ENCODE measurements at regions not wholly inside any gene's neighbourhood (a gene's known extent, or its start where the extent isn't known, plus 50 kb on each side); places are given as distances from the start of the nearest gene placed in this dataset.

DNA sequence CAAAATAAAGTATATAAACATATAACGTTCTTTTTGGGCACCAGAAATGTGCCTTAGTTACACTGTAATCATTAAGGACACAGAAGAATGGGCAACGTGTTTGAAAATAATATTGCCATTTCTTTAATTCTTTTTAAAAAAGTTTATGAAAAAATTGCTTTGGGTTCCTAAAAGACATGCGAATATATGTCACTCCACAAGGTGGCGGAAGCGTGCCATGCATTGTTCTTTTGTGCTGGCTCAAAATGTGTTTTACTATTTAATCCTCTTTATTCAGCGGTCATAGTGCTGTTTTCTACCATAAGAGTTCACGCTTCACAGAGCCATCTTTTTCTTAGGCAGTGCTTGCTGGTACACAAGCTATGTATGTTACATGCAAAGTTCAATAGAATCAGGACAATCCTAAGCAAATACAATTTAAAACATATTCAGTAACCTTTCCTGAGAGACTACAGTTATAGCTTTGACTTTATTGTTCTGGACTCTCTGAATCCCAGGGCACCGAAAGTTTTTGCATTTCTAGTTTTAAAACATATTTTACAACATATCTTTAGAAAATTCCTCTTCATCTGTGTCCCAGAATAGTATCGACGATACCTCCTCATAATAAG lies 147.8 kb upstream of the ERBB4 start:
- peak; percentile 44 for DNase-seq

GRCh38 chr2:212683346-212684097 lies 144.9 kb upstream of the ERBB4 start:
- DNase-seq: no peak

- DNase-seq: no peak
Observed at GRCh38 chr2:212682937-212683336, 144.3 kb upstream of the ERBB4 start.

GRCh38 chr2:212677466-212677865 lies 138.9 kb upstream of the ERBB4 start:
- DNase-seq: no peak

DNA sequence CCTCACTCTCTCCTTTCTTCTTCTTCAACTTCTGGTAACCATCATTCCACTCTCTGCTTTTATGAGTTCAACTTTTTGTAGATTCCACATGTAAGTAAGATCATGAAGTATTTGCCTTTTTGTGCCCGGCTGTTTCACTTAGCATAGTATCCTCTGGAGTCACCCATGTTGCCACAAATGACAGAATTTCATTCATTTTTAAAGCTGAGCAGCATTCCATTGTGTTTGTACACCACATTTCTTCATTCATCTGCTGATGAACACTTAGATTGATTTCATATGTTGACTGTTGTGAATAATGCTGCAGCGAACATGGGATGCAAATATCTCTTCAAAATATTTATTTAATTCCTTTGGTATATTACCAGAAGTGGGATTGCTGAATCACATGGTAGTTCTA lies 133.6 kb upstream of the ERBB4 start:
- no peak for DNase-seq

GRCh38 chr2:212669761-212670160 lies 131.2 kb upstream of the ERBB4 start:
- DNase-seq: no peak

DNA sequence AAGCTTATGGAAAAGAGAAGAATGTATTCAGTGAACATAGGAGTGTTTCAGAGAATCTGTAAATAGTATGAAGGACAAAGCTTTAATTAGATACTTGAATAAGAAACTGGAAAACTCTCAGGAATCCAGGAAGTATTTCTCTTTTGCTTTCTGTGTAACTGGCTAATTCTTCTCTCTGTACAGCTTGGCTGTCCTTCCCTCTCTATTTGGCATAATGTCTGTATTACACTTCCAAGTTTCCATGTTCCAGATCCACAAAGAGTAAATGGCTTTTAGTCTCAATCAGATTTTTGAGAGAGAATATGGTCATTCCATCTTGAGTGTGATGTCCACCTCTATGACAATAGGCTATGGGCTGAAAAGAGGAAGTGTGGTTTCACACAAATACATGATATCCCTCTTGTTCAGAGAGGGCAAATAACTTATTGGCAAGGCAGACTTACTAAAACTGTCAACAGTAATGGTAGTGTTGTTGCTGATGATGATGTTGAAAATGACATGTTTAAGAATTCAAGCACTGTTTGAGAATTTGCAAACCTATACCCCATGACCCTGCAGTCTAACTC lies 129.2 kb upstream of the ERBB4 start:
- no peak for DNase-seq

DNA sequence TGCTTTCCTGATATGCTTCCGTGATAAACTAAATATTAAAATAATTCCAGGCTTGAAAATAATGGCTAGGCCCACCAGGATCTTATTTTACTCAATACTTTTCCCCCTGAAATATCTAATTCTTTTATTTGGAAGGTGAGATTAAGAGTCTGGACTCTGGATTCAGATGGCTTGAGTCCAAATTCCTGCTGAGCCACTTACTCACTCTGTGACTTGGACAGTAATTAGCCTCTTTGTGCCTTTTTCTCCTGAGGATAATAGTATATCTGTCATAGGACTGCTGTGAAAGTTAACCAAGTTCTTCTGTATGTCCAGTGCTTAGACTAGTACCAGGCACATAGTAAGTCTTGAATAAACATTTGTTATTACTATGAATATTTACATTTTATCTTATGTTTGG lies 127.3 kb upstream of the ERBB4 start:
- DNase-seq: no peak

GRCh38 chr2:212659441-212659840 lies 120.8 kb upstream of the ERBB4 start:
- no peak for DNase-seq

DNA sequence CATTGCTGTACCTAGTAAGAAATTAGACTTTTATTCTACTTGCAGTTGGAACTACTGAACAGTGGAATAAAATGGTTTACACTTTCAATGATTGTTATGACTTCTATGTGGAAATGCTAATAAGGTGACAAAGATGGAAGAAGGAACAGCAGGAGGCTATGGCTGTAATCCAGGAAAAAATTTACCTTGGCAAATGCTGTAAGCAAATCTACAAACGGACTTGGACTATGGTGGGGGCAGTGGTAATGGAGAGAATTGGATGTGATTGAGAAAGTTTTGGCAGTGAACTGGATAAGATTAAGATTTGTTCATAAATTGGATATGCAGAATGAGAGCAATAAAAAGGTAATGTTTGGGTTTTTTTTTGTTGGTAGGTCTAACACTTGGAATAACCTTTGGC lies 111.0 kb upstream of the ERBB4 start:
- no peak for DNase-seq

GRCh38 chr2:212646698-212647366 lies 108.2 kb upstream of the ERBB4 start:
- no peak for DNase-seq

- no peak for DNase-seq
Observed at GRCh38 chr2:212644195-212644837, 105.7 kb upstream of the ERBB4 start.

GRCh38 chr2:212640428-212640827 lies 101.8 kb upstream of the ERBB4 start:
- DNase-seq: no peak

DNA sequence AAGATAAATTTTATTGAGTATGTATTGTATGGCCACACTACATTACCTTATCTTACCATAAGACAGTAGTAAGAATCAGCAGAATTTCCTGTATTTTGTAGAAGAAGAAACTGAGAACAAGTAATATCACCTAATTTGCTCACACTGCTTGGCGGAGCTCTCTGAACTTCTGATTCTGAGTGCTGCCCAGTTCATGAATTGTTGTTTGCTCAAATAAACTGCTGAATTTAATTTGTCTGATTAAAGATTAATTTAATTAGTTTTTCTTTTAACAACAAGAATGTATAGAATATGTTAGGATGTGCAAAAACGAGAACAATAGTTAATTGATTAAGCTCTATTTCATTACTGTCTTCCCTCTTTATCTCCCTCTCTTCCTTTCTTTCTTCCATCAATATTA lies 100.1 kb upstream of the ERBB4 start:
- no peak for DNase-seq

- DNase-seq: no peak
Observed at GRCh38 chr2:212628586-212628985, 90.0 kb upstream of the ERBB4 start.

DNA sequence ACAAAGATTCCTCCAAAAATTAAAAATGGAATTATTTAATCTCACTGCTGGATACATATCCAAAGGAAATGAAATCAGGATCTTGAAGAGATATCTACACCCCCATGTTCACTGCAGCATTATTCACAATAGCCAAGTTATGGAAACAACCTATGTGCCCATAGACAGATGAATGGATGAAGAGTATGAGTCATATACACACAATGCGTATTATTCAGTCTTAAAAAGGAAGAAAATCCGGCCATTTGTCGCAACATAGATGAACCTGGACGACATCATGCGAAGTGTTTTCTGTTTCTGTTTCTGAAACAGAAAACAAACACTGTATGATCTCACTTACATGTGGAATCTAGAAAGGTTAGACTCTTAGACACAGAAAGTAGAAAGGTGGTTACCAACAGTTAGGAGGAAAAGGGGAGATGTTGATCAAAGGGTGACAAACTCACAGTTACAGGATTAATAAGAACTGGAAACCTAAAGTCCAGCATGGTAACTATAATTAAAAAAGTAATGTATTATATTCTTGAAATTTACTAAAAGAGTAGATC lies 87.8 kb upstream of the ERBB4 start:
- no peak for DNase-seq

DNA sequence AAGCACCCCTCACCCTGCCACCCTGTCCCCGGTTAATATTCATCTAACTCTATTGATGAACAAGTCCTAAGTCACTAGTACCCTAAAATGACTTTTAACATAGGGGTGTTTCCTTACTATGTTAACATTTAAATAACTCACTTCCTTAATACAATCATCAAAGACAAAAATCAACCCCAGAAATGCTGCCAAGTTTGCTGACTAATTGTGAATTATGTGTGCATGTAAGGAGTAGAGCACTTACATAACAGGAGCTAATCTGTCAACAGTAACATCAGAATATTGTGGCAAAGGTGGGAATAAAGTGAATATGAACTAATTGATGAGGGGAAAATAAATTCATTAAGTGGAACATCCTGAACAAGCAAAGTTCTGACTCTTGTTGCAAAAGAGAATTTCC lies 81.4 kb upstream of the ERBB4 start:
- DNase-seq: no peak

GRCh38 chr2:212618636-212619035 lies 80.0 kb upstream of the ERBB4 start:
- DNase-seq: no peak

- DNase-seq: no peak
Observed at GRCh38 chr2:212610872-212611425, 72.3 kb upstream of the ERBB4 start.

DNA sequence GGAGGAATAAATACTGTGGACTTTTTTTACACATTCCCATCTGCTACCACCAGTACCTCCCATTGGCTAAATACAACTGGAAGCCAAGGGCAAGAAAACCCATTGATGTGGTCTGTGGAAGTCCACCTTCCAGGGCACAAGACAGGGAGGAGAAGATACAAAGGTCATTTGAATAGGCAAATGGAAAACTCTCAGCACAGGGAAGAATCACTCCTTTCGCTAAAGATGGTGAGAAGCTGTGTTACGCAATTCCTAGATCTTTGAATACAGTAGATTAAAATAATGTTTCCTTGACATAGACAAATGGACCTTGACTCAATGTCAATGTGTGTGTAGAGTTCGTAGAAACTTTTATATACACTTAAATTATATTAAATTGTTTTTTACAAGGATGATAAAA lies 70.9 kb upstream of the ERBB4 start:
- no peak for DNase-seq

DNA sequence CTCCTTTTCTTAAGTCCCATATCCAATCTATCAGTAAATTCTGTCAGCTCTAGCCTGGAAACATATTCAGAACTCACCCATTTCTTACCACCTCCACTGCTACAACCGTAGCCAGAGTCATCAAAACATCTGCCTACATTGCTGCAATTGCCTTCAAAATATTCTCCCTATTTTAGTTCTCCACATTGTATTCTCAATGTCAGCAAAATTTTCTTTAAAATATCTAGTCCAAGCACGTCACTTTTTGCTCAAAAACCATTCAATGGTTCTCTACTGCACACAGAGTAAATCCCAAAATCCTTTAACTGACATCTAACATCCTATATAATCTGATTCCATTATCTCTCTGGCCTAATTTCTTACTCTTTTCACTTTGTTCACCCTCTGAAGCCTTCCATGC lies 68.5 kb upstream of the ERBB4 start:
- DNase-seq: no peak

DNA sequence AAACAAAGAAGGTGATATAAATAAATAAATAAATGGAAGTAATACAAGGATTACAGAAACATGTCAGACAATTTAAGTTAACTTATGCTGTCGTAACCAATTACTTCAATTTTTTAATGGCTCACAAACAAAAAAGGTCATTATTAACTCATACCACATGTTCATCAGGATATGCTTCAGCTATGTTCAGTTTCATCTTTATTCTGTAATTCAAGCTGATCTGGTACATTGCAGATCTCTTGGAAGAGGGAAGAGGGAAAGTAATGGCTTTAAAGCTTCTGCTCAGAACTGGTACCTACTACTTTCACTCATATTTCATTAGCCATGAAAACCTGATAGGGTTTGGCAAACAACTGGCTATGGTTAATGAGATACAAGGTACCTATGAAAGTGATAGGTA lies 67.6 kb upstream of the ERBB4 start:
- no peak for DNase-seq

- DNase-seq: no peak
Observed at GRCh38 chr2:212596688-212597087, 58.1 kb upstream of the ERBB4 start.
